ENCODE measurements at regions not wholly inside any gene's neighbourhood (a gene's known extent, or its start where the extent isn't known, plus 50 kb on each side); places are given as distances from the start of the nearest gene placed in this dataset.

DNA sequence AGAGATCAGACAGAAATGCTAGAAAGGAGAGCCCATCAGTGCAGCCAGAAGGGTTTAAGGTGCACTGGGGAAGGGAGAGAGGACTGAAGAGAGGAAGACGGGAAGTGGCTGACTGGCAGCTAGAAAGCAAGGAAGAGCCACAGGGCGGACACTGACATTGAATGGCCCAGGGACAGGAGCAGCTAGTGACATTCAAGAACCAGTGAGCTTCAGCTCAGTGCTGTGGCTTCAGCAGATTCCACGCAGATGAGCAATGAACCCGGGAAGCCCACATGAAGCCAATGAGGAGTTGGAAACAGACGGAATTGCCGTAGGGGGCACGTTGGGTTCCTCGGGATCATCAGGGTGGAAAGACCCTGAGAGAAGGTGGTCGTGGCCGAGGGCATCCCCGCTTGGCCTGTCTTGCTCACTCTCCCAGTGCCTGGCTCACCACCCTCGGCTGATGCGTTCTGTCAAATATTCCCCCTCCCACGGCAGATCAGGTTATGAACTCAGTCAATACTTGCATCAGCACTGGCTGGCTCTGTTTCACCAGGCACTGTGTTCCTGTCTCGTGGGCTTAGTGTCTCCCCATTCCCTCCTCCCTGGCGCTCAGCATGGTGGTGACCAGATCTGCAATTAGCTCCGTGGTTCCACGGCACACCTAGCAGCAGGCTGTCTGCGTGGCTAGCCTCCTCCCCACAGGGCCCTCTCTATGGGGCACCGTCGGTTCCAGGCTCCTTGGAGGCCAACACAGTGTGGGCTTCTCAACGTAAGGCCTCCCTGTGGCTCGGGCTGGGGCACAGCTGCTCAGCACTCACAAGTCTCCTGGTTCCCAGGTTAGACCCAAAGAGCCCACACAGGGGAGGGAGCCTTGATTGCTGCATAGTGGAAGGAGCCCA, 145.5 kb downstream of the TRIM29 start:
- no peak for DNase-seq (ENCODE audit: extremely low spot score in 2 of 2)
- H3K27me3 ChIP-seq, result no peaks in the 10 kb centered on the region
- peaks cover 21% of the 10 kb centered on the region for H3K4me1 ChIP-seq
- H3K4me3 ChIP-seq, result no peak overlapping the region
- H3K36me3 ChIP-seq, result no peaks in the 10 kb centered on the region
- TF ChIP-seq, protein P1, sequence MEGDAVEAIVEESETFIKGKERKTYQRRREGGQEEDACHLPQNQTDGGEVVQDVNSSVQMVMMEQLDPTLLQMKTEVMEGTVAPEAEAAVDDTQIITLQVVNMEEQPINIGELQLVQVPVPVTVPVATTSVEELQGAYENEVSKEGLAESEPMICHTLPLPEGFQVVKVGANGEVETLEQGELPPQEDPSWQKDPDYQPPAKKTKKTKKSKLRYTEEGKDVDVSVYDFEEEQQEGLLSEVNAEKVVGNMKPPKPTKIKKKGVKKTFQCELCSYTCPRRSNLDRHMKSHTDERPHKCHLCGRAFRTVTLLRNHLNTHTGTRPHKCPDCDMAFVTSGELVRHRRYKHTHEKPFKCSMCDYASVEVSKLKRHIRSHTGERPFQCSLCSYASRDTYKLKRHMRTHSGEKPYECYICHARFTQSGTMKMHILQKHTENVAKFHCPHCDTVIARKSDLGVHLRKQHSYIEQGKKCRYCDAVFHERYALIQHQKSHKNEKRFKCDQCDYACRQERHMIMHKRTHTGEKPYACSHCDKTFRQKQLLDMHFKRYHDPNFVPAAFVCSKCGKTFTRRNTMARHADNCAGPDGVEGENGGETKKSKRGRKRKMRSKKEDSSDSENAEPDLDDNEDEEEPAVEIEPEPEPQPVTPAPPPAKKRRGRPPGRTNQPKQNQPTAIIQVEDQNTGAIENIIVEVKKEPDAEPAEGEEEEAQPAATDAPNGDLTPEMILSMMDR (IDR thresholded peaks at IDR 0.05), result no peak
- TF ChIP-seq POLR2AphosphoS5 (IDR thresholded peaks at IDR 0.05; ENCODE audit: insufficient read depth in 1 of 2, low read depth in 1 of 2) (no peak), POLR2A (IDR thresholded peaks at IDR 0.05) (no peak)
- no peaks in the 10 kb centered on the region for H3K9me3 ChIP-seq
- no peak overlapping the region for H3K27ac ChIP-seq
- intact Hi-C loops (cut with DNase I), result no loop called here

DNA sequence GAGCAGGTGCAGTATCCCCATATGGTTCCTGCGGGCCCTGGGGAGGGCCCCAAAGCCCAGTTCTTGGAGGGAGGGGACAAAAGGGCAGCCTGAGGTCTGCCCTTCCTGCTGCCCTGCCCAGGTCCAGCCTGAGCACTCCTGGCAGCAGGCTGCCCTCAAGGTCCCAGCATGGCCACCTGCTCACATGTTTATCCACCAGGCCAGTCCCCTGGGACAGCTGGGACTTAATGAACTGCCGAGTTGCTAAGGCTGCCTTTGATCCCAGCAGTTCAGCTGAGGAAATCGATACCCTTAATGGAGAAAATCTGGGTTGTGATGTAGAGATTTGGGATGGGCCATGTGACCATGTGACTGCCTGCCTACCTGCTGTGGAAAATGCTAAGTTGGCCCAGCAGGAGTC, 146.2 kb downstream of the TRIM29 start:
- TF ChIP-seq, protein P1 (IDR thresholded peaks at IDR 0.05), result no peak
- TF ChIP-seq POLR2A (IDR thresholded peaks at IDR 0.05) (no peak), POLR2AphosphoS5 (IDR thresholded peaks at IDR 0.05; ENCODE audit: insufficient read depth in 1 of 2, low read depth in 1 of 2) (no peak)
- H3K27ac ChIP-seq, result no peak overlapping the region
- H3K4me1 ChIP-seq, result peaks cover 21% of the 10 kb centered on the region
- no peak overlapping the region for H3K4me3 ChIP-seq
- no peaks in the 10 kb centered on the region for H3K27me3 ChIP-seq
- H3K9me3 ChIP-seq, result no peaks in the 10 kb centered on the region
- H3K36me3 ChIP-seq, result no peaks in the 10 kb centered on the region
- DNase-seq (ENCODE audit: extremely low spot score in 2 of 2), result no peak
- intact Hi-C loops (cut with DNase I), result no loop called here

DNA sequence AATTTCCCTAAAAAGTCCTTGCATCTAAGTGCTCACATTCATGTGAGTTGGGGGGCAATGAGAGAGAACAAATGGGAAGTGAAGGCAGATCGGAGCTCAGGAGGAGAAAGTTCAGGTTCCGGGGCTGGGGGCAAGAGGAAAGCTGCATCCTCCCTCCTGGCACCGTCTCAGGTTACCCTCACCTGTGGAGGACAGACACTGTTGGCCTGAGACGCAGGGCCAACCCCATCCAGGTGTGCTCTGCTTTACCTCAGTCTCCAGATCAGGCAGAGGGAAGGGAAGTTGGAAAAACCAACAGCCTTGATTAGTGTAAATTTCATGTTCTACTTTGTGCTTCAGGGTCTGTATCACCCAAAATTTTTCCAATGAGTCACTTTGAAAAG, 146.9 kb downstream of the TRIM29 start:
- Histone ChIP-seq H3K27ac (no peak overlapping the region), H3K4me1 (peaks cover 21% of the 10 kb centered on the region), H3K36me3 (no peaks in the 10 kb centered on the region), H3K27me3 (no peaks in the 10 kb centered on the region), H3K4me3 (no peak overlapping the region), H3K9me3 (no peaks in the 10 kb centered on the region)
- intact Hi-C loops (cut with DNase I), result no loop called here
- TF ChIP-seq POLR2AphosphoS5 (IDR thresholded peaks at IDR 0.05; ENCODE audit: insufficient read depth in 1 of 2, low read depth in 1 of 2), result no peak
- TF ChIP-seq POLR2A (IDR thresholded peaks at IDR 0.05), result no peak
- TF ChIP-seq, protein P1 (IDR thresholded peaks at IDR 0.05), result no peak
- no peak for DNase-seq (ENCODE audit: extremely low spot score in 2 of 2)

DNA sequence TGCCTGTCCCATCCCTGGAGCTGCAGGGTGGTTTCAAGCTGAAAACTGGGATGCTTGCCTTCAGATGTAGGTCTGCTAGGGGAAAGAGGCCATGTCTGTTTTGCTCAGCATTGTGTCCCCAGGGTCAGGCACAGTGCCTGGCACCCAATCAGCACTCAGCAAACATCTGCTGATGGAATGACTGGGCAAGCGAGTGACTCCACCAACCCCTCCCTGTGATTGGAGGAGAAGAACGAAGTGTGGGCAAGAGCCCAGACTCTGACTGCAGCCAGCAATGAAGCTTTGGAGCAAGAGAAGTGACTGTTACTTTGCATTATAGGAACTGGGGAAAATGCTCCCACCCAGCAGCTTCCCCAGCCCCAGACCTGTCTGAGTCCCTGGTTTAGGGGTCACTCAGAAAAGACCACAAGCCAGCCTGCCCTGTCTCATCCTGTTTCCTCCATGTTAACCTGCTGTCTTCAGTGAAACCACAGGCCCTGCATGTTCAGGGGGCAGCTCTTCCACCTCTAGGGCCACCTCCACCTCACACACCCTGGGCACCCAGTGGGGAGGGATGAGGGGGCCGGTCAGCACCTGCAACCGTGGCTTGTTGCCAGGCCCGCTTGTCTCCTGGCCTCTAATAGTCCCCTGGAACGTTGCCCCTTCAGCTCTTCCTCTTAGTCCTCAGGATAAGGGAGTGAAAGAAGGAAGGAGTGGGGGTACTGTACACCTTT, 147.4 kb downstream of the TRIM29 start:
- Histone ChIP-seq H3K4me1 (peaks cover 18% of the 10 kb centered on the region), H3K4me3 (no peak overlapping the region), H3K27me3 (no peaks in the 10 kb centered on the region), H3K27ac (no peak overlapping the region), H3K9me3 (no peaks in the 10 kb centered on the region), H3K36me3 (no peaks in the 10 kb centered on the region)
- TF ChIP-seq POLR2A (IDR thresholded peaks at IDR 0.05), result no peak
- TF ChIP-seq, protein P1 (IDR thresholded peaks at IDR 0.05), result no peak
- TF ChIP-seq POLR2AphosphoS5 (IDR thresholded peaks at IDR 0.05; ENCODE audit: insufficient read depth in 1 of 2, low read depth in 1 of 2), result no peak
- intact Hi-C loops (cut with DNase I), result no loop called here
- no peak for DNase-seq (ENCODE audit: extremely low spot score in 2 of 2)
